GM19023 (cell line): ENCODE measurements at regions not wholly inside any gene's neighbourhood (a gene's known extent, or its start where the extent isn't known, plus 50 kb on each side); places are given as distances from the start of the nearest gene placed in this dataset.

Experiments used
- ATAC-seq: cut with Tn5 transposase; IDR thresholded peaks from one replicate; pipeline ENCODE4 v1.9.1; 2021; ENCODE audit warnings: mild to moderate bottlenecking, moderate library complexity; ENCODE audit not compliant: unreplicated experiment

GRCh38 chr7:116417593-116418345, 81.8 kb upstream of the CAV2 start:
- no peak for ATAC-seq

DNA sequence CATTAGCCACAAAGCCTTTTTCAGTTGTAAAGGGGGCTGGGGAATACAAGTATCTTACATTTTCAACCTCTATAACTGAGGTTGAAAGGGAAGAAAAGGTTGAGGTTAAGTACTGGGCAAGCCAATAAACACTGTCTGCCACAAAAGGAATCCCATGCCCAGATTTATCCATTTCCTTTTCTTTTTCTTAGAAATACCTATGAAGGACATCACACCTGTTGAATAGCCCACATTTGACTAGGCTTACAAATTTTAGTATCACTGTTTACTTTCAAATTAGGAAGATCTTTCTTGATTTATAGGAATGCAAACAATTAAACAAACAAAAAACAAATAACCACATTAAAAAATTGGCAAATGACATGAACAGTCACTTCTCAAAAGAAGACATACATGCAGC, 81.0 kb upstream of the CAV2 start:
- no peak for ATAC-seq

DNA sequence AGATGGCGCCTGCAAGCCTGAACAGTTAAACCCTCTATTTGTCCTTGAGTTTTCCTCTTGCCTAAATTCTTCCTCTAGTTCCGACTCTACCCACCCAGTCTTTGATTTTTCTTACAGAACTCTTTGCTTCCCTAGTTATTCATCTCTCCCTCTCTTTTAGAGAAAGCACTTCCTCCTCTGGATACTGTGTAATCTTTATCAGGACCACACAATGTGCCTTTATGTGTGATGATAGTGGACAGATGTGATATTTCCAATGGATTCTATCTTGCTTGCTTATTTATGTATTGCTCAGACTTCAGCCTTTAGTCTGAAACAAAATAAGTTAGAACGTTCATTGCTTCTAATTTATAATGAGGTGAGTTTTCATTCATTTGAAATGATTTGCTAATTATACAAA, 79.5 kb upstream of the CAV2 start:
- ATAC-seq: no peak

DNA sequence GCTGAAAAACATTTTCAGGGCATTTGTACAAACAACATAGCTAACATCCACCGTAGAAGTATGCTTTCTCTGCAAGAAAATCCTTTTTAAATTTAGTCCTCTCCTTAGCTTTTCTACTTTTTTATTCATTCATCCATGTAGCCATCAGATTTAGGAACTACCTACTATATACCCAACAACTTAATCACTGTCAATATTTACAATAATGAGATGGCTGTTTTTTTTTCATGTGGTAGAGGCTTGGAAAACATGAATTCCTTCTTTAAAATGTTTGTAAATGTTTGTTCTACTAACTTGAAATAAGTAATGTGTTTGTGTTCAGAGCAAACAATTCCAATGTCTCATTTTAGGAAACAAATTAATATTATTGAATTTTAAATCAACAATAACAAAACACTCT, 78.2 kb upstream of the CAV2 start:
- ATAC-seq: no peak

GRCh38 chr7:116422683-116423082, 76.9 kb upstream of the CAV2 start:
- ATAC-seq: no peak

- ATAC-seq: no peak
Measured at GRCh38 chr7:116423499-116423898, 76.0 kb upstream of the CAV2 start.

GRCh38 chr7:116425647-116426209, 73.8 kb upstream of the CAV2 start:
- ATAC-seq: no peak

GRCh38 chr7:116426428-116427156, 72.9 kb upstream of the CAV2 start:
- no peak for ATAC-seq

DNA sequence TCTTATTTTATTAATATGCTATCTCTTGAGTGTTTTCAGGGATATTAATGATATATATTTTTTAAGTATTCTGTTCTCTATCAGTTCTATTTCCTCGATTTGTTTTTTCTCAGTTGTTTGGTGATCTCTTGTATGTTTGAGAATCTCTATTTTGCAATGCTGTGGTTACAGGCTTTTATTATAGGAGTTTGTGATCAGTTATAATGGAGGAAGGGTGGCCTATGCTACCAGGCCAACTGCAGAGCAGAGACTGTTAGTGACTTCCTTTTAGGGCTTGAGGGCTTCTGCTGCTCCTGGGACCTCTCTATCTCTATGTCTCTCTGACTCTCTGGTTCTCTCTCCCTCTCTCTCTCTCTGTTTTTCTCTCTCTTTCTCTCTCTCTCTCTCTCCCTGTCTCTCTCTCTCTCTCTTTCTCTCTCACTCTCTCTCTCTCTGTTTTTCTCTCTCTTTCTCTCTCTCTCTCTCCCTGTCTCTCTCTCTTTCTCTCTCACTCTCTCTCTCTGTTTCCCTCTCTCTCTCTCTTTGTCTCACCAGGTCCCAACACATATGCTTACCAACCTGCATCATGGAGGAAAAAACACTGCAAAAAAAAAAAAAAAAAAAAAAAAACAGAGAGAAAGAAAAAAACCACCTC, 69.4 kb upstream of the CAV2 start:
- ATAC-seq: no peak

- ATAC-seq: no peak
Measured at GRCh38 chr7:116431787-116432526, 67.6 kb upstream of the CAV2 start.

- ATAC-seq: no peak
Measured at GRCh38 chr7:116432527-116432916, 67.0 kb upstream of the CAV2 start.

DNA sequence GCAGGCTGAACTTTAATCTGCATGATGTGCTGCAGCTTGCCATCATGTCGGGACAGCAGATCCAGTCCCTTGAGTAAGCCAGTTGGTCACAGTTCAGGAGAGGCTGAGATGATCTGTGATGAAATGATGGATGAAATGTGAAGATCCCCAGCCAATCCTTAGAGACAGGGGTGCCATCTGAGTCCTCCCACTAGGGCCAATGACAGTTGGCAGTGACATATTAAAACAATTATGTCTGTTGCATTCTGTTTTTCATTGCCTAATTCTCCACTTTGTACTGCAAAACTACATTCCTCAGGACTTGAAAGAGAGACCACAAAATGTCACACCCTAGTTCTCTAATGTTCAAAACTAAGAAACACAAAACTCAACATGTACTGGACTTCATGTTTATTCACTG, 66.3 kb upstream of the CAV2 start:
- ATAC-seq: no peak

DNA sequence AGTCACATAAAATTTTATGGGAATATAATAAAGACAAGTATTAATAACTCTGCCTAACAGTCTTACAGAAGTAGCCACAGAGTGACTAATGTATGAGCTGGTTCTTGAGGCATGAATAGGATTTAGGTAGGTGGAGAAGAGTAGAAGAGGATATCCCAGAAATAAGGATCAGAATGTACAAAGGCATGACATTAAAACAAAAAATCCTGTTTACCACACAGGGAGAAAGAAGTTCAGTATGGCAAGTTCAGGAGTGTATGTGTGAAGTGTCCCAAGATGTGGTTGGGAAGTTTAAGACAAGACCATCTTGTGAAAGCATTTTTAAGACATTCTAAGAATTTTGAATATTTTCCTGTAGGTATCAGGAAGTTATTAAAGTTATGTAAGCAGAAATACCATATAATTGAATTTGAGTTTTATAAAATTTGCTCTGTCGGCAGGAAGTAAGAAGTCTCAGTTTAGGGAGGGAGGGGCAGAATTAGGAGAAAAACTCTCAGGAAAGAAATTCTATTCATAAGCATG, 64.7 kb upstream of the CAV2 start:
- ATAC-seq: no peak

- ATAC-seq: no peak
Measured at GRCh38 chr7:116436305-116436826, 63.2 kb upstream of the CAV2 start.

DNA sequence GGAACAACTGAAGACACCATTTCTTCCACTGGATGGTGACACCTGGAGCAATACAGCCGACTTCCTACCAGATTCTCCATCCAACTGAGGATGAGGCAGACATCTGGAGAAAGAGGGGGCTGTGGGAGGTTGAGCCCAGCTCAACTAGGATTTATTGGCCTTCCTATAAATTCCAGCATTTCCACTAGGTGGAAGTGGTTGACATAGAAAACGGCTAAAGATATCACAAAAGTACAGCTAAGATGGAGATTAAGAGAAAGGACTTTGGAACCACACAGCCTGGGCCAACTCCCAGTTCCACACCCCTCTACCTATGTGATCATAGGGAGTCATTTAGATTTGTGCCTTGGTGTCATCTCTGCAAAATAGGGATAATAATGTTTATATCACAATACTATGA, 61.3 kb upstream of the CAV2 start:
- ATAC-seq: no peak

DNA sequence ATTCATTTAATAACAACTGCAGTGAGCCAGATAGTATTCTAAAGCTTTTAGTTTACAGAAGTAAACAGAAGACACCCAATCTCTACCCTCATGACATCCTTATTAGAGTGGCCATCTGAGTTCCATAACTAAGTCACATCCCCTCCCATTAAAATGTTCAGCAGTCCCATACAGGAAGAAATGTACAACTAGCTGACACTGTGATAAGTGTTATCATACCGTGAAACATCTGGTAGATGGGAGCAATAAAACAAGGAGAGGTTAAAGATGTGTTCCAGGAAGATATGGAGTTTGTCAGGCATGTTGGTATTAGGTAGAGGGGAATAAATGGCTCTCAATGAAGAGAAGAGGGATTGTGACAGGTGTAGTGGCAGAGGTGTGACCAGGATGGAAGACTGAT, 60.5 kb upstream of the CAV2 start:
- ATAC-seq: no peak

GRCh38 chr7:116439841-116440549, 59.5 kb upstream of the CAV2 start:
- no peak for ATAC-seq

DNA sequence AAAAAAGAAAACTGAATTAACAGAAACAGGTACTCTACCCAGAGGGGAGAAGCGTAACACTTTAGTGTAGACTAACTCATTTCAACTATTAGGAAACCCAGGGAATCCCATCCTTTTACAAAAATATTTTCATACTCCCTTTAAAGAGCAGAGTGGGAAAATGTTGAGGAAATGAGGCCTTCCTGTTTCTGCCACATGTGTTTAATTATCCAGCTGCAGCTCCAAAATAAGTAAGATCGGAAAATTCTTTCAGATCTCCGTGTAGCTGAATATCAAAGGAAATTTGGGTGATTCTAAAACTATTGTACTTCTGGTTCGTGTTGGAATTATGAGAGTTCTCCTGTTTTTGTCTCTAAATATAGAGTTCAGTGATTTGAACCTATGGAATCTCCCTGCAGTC, 58.0 kb upstream of the CAV2 start:
- ATAC-seq: no peak

GRCh38 chr7:116443101-116443523, 56.4 kb upstream of the CAV2 start:
- ATAC-seq: no peak

GRCh38 chr7:116443646-116444045, 55.9 kb upstream of the CAV2 start:
- ATAC-seq: no peak
